ENCODE measurements at regions not wholly inside any gene's neighbourhood (a gene's known extent, or its start where the extent isn't known, plus 50 kb on each side); places are given as distances from the start of the nearest gene placed in this dataset.
A peak's percentile ranks its signal among the peaks of the same experiment; 100 is the strongest.

- TF ChIP-seq GRHL1 (CRISPR knock-in tag; conservative IDR thresholded peaks at IDR 0.05) (no peak), ZZZ3 (CRISPR knock-in tag; IDR thresholded peaks at IDR 0.05; ENCODE audit: borderline replicate concordance) (no peak), TBX2 (CRISPR knock-in tag; IDR thresholded peaks at IDR 0.05; ENCODE audit: borderline replicate concordance) (peak; percentile 49; the same call in 1 of the 2 replicates), ZNF7 (CRISPR knock-in tag; IDR thresholded peaks at IDR 0.05) (0 out of 2 replicates have a peak, but pooled peaks have one; percentile 53), ZNF274 (CRISPR knock-in tag; IDR thresholded peaks at IDR 0.05) (no peak), RARA (CRISPR knock-in tag; IDR thresholded peaks at IDR 0.05) (peak; percentile 62), ARID5B (CRISPR knock-in tag; IDR thresholded peaks at IDR 0.05) (peak; percentile 94), NFYC (CRISPR knock-in tag; IDR thresholded peaks at IDR 0.05) (no peak), KMT2B (CRISPR knock-in tag; IDR thresholded peaks at IDR 0.05) (peak; percentile 33; the same call in 1 of the 2 replicates), ZBTB49 (CRISPR knock-in tag; IDR thresholded peaks at IDR 0.05; ENCODE audit: borderline replicate concordance) (no peak), ZC3H13 (CRISPR knock-in tag; IDR thresholded peaks at IDR 0.05) (no peak), ZNF260 (CRISPR knock-in tag; IDR thresholded peaks at IDR 0.05; ENCODE audit: borderline replicate concordance, low read depth) (no peak), PCBP1 (IDR thresholded peaks at IDR 0.05; ENCODE audit: borderline replicate concordance, low read depth, low read length) (no peak), ZNF670 (CRISPR knock-in tag; IDR thresholded peaks at IDR 0.05; ENCODE audit: borderline replicate concordance) (no peak), SRY (CRISPR knock-in tag; IDR thresholded peaks at IDR 0.05) (no peak), ZBTB21 (CRISPR knock-in tag; IDR thresholded peaks at IDR 0.05) (no peak), IKZF1 (IDR thresholded peaks at IDR 0.05) (no peak), GATA4 (IDR thresholded peaks at IDR 0.05; ENCODE audit: borderline replicate concordance, low read depth) (no peak), ZGPAT (CRISPR knock-in tag; IDR thresholded peaks at IDR 0.05) (peak; percentile 70; the same call in 1 of the 2 replicates), BORCS8-MEF2B (CRISPR knock-in tag; IDR thresholded peaks at IDR 0.05) (no peak)
These were observed 97.4 kb upstream of the DST start (continued) for GRCh38 chr6:56739836-56740815.

Data from HepG2 (cell line).